GM21360 (cell line): ENCODE measurements at regions not wholly inside any gene's neighbourhood (a gene's known extent, or its start where the extent isn't known, plus 50 kb on each side); places are given as distances from the start of the nearest gene placed in this dataset.

Source experiments
- ATAC-seq: cut with Tn5 transposase; IDR thresholded peaks from one replicate; pipeline ENCODE4 v1.9.1; 2021; ENCODE audit warnings: mild to moderate bottlenecking, moderate library complexity; ENCODE audit not compliant: unreplicated experiment

- no peak for ATAC-seq
Measured at GRCh38 chr18:77811503-77811902, 561.9 kb downstream of the GALR1 start.

- ATAC-seq, result no peak
Measured at GRCh38 chr18:77815666-77816338, 566.2 kb downstream of the GALR1 start.

GRCh38 chr18:77818328-77818727 lies 568.7 kb downstream of the GALR1 start:
- no peak for ATAC-seq

- no peak for ATAC-seq
Measured at GRCh38 chr18:77820472-77820871, 570.8 kb downstream of the GALR1 start.

GRCh38 chr18:77821892-77822291 lies 572.2 kb downstream of the GALR1 start:
- no peak for ATAC-seq

- no peak for ATAC-seq
Measured at GRCh38 chr18:77822632-77823031, 573.0 kb downstream of the GALR1 start.

GRCh38 chr18:77833807-77834206 lies 584.2 kb downstream of the GALR1 start:
- no peak for ATAC-seq

- ATAC-seq, result no peak
Measured at GRCh38 chr18:77851802-77852201, 602.2 kb downstream of the GALR1 start.

- no peak for ATAC-seq
Measured at GRCh38 chr18:77853859-77854258, 604.2 kb downstream of the GALR1 start.

- ATAC-seq, result no peak
Measured at GRCh38 chr18:77857678-77858655, 608.3 kb downstream of the GALR1 start.

- ATAC-seq, result no peak
Measured at GRCh38 chr18:77859634-77860033, 610.0 kb downstream of the GALR1 start.

- no peak for ATAC-seq
Measured at GRCh38 chr18:77862066-77862757, 612.6 kb downstream of the GALR1 start.

GRCh38 chr18:77865853-77866252 lies 616.2 kb downstream of the GALR1 start:
- no peak for ATAC-seq

GRCh38 chr18:77866351-77866750 lies 616.7 kb downstream of the GALR1 start:
- no peak for ATAC-seq

- no peak for ATAC-seq
Measured at GRCh38 chr18:77870199-77870598, 620.6 kb downstream of the GALR1 start.

- no peak for ATAC-seq
Measured at GRCh38 chr18:77870894-77871293, 621.2 kb downstream of the GALR1 start.

GRCh38 chr18:77872166-77872565 lies 622.5 kb downstream of the GALR1 start:
- ATAC-seq, result no peak

GRCh38 chr18:77876319-77876865 lies 626.7 kb downstream of the GALR1 start:
- ATAC-seq, result no peak

- ATAC-seq, result no peak
Measured at GRCh38 chr18:77879829-77880228, 630.2 kb downstream of the GALR1 start.

- no peak for ATAC-seq
Measured at GRCh38 chr18:77884454-77884853, 634.8 kb downstream of the GALR1 start.

- no peak for ATAC-seq
Measured at GRCh38 chr18:77894060-77894459, 644.4 kb downstream of the GALR1 start.
